Progenitor cell of endocrine pancreas (in vitro differentiated cells): ENCODE measurements at regions not wholly inside any gene's neighbourhood (a gene's known extent, or its start where the extent isn't known, plus 50 kb on each side); places are given as distances from the start of the nearest gene placed in this dataset.

Source experiments
- DNase-seq: peaks from one replicate; pipeline ENCODE4 v3.0.0; 2021; ENCODE audit warnings: low spot score; ENCODE audit not compliant: unreplicated experiment
- H3K27ac Mint-ChIP-seq: 2 replicates; pipeline ENCODE4 v1.8.0; 2021; ENCODE audit warnings: mild to moderate bottlenecking, moderate library complexity, mixed read lengths
- H3K27me3 Mint-ChIP-seq: 2 replicates; pipeline ENCODE4 v1.8.0; 2021; ENCODE audit warnings: mixed read lengths
- H3K36me3 Mint-ChIP-seq: 2 replicates; pipeline ENCODE4 v1.8.0; 2022; ENCODE audit warnings: mixed read lengths; ENCODE audit not compliant: insufficient read depth
- H3K4me1 Mint-ChIP-seq: 2 replicates; pipeline ENCODE4 v1.8.0; 2021; ENCODE audit warnings: low read depth, mixed read lengths
- H3K4me3 Mint-ChIP-seq: 2 replicates; pipeline ENCODE4 v1.8.0; 2021; ENCODE audit warnings: low read depth, mild to moderate bottlenecking, moderate library complexity, mixed read lengths
- H3K9me3 Mint-ChIP-seq: 2 replicates; pipeline ENCODE4 v1.8.0; 2021; ENCODE audit warnings: low read depth, mixed read lengths
- CTCF ChIP-seq: fragments of 200-600 bp; sonication (generic); IDR thresholded peaks from one replicate; pipeline ENCODE4 v1.5.0; 2021; ENCODE audit warnings: antibody characterized with exemption, mild to moderate bottlenecking; ENCODE audit not compliant: unreplicated experiment

GRCh38 chr9:91061506-91061905 is 259.9 kb downstream of the SYK start:
- no peak for DNase-seq
- no peaks in the 10 kb centered on the region for H3K36me3 Mint-ChIP-seq
- no peaks in the 10 kb centered on the region for H3K9me3 Mint-ChIP-seq
- peaks cover 4% of the 10 kb centered on the region for H3K4me1 Mint-ChIP-seq
- no peak for TF ChIP-seq CTCF
- H3K4me3 Mint-ChIP-seq: no peak overlapping the region
- no peak overlapping the region for H3K27ac Mint-ChIP-seq
- H3K27me3 Mint-ChIP-seq: peaks cover 11% of the 10 kb centered on the region

GRCh38 chr9:91062281-91062680 is 260.7 kb downstream of the SYK start:
- peaks cover 4% of the 10 kb centered on the region for H3K4me1 Mint-ChIP-seq
- no peak for DNase-seq
- TF ChIP-seq CTCF: no peak
- H3K9me3 Mint-ChIP-seq: no peaks in the 10 kb centered on the region
- H3K27me3 Mint-ChIP-seq: peaks cover 12% of the 10 kb centered on the region
- no peak overlapping the region for H3K27ac Mint-ChIP-seq
- no peak overlapping the region for H3K4me3 Mint-ChIP-seq
- H3K36me3 Mint-ChIP-seq: no peaks in the 10 kb centered on the region

GRCh38 chr9:91063471-91063870 is 261.9 kb downstream of the SYK start:
- H3K4me3 Mint-ChIP-seq: no peak overlapping the region
- no peak overlapping the region for H3K27ac Mint-ChIP-seq
- H3K36me3 Mint-ChIP-seq: no peaks in the 10 kb centered on the region
- DNase-seq: no peak
- no peak for TF ChIP-seq CTCF
- H3K27me3 Mint-ChIP-seq: peaks cover 12% of the 10 kb centered on the region
- no peaks in the 10 kb centered on the region for H3K9me3 Mint-ChIP-seq
- peaks cover 4% of the 10 kb centered on the region for H3K4me1 Mint-ChIP-seq

GRCh38 chr9:91065231-91066041 is 263.8 kb downstream of the SYK start:
- H3K4me1 Mint-ChIP-seq: peaks cover 4% of the 10 kb centered on the region
- no peak overlapping the region for H3K4me3 Mint-ChIP-seq
- no peak overlapping the region for H3K27ac Mint-ChIP-seq
- H3K9me3 Mint-ChIP-seq: no peaks in the 10 kb centered on the region
- no peak for TF ChIP-seq CTCF
- no peak for DNase-seq
- no peaks in the 10 kb centered on the region for H3K36me3 Mint-ChIP-seq
- H3K27me3 Mint-ChIP-seq: peaks cover 12% of the 10 kb centered on the region

GRCh38 chr9:91066042-91066415 is 264.4 kb downstream of the SYK start:
- no peak for TF ChIP-seq CTCF
- Mint-ChIP-seq H3K4me3 (no peak overlapping the region), H3K9me3 (no peaks in the 10 kb centered on the region), H3K4me1 (no peaks in the 10 kb centered on the region), H3K36me3 (no peaks in the 10 kb centered on the region), H3K27ac (no peak overlapping the region), H3K27me3 (peaks cover 12% of the 10 kb centered on the region)
- DNase-seq: no peak
